ENCODE measurements at regions not wholly inside any gene's neighbourhood (a gene's known extent, or its start where the extent isn't known, plus 50 kb on each side); places are given as distances from the start of the nearest gene placed in this dataset.

GRCh38 chr4:113824396-113824795 is 62.9 kb upstream of the CAMK2D start:
- H4K20me1 ChIP-seq (ENCODE audit: control insufficient read depth, insufficient read depth), result no peaks in the 10 kb centered on the region
- peak overlapping the region; percentile 13 for H2AFZ ChIP-seq (ENCODE audit: control insufficient read depth, low read depth, low read length)
- no peak for DNase-seq (ENCODE audit: low read depth, low spot score)
- TF ChIP-seq ATF7 (IDR thresholded peaks at IDR 0.05; ENCODE audit: low read depth), result 0 out of 2 replicates have a peak, but pooled peaks have one; percentile 19
- TF ChIP-seq YY1 (IDR thresholded peaks at IDR 0.05; ENCODE audit: low read depth, low read length), result peak; percentile 42; the same call in 1 of the 2 replicates
- TF ChIP-seq PAX8 (IDR thresholded peaks at IDR 0.05), result no peak
- no TSS peak for BruUV-seq (replicated peaks)
- ChIA-PET RAD21 (ENCODE audit: unreplicated experiment) (interaction anchor here (0.7 to 3.9 kb wide), 15 partner anchors 8 to 430 kb away, joined by 3 to 84 read pairs (median 4); no protein-coding TSS in a partner anchor), SMC1A (ENCODE audit: uncharacterized antibody, unreplicated experiment) (interaction anchor here (0.7 to 3.9 kb wide), 31 partner anchors 12 to 430 kb away, joined by 3 to 150 read pairs (median 4); no protein-coding TSS in a partner anchor), CTCF (interaction anchor here (0.8 to 4.5 kb wide), 7 partner anchors 14 to 247 kb away, joined by 3 to 54 read pairs (median 4); no protein-coding TSS in a partner anchor), POLR2A (interaction anchor here (0.7 to 3.8 kb wide), 5 partner anchors 8 to 188 kb away, joined by 3 to 36 read pairs (median 3); no protein-coding TSS in a partner anchor)
- in situ Hi-C loops (cut with MboI), result no loop called here
- H3K4me3 ChIP-seq, result no peak overlapping the region
- peak overlapping the region; percentile 69; the same call in 1 of the 2 replicates for H3K9ac ChIP-seq (ENCODE audit: control insufficient read depth, insufficient read depth, low read length)
- peaks cover 43% of the 10 kb centered on the region for H3K4me1 ChIP-seq (ENCODE audit: control insufficient read depth, insufficient read depth, low read length)
- peak overlapping the region; percentile 95 for H3K27ac ChIP-seq (ENCODE audit: control insufficient read depth, insufficient read depth)
- no peaks in the 10 kb centered on the region for H3K79me2 ChIP-seq (ENCODE audit: control insufficient read depth, insufficient read depth, low read length)
- peak overlapping the region; percentile 78 for H3K4me2 ChIP-seq (ENCODE audit: control insufficient read depth, insufficient read depth)
- intact Hi-C loops (cut with micrococcal nuclease; ENCODE audit: unreplicated experiment), result loop anchor here (5.0 kb wide), 3 partner anchors 83 to 277 kb away; no protein-coding TSS in a partner anchor
- WGBS (ENCODE audit: insufficient coverage, insufficient replicate concordance, low lambda C conversion rate, missing lambda C conversion rate), result 38% methylated on average over 2 of the region's 2 CpGs
- H3K36me3 ChIP-seq (ENCODE audit: control insufficient read depth in 2 of 2, insufficient read depth in 2 of 2, low read length in 1 of 2), result no peaks in the 10 kb centered on the region
- peak; percentile 41 for ATAC-seq
- no peak for FAIRE-seq
- H3K9me3 ChIP-seq (replicated peaks; ENCODE audit: control insufficient read depth, insufficient read depth, low read length), result no peaks in the 10 kb centered on the region; the same call in 2 of the 3 replicates
- H3K27me3 ChIP-seq (replicated peaks in 1 of 2; ENCODE audit: control insufficient read depth in 2 of 2, insufficient read depth in 2 of 2, low read length in 1 of 2), result no peaks in the 10 kb centered on the region

GRCh38 chr4:113823291-113823659 is 61.7 kb upstream of the CAMK2D start:
- intact Hi-C loops (cut with micrococcal nuclease; ENCODE audit: unreplicated experiment), result loop anchor here (1.0 to 5.0 kb wide), 5 partner anchors 38 to 276 kb away; no protein-coding TSS in a partner anchor
- H2AFZ ChIP-seq (ENCODE audit: control insufficient read depth, low read depth, low read length), result no peak overlapping the region
- H3K9ac ChIP-seq (ENCODE audit: control insufficient read depth, insufficient read depth, low read length), result no peak overlapping the region
- peak overlapping the region; percentile 95 for H3K27ac ChIP-seq (ENCODE audit: control insufficient read depth, insufficient read depth)
- DNase-seq (ENCODE audit: low read depth, low spot score), result peak; percentile 85
- no peaks in the 10 kb centered on the region for H3K27me3 ChIP-seq (replicated peaks in 1 of 2; ENCODE audit: control insufficient read depth in 2 of 2, insufficient read depth in 2 of 2, low read length in 1 of 2)
- peak; percentile 84 for ATAC-seq
- H3K4me1 ChIP-seq (ENCODE audit: control insufficient read depth, insufficient read depth, low read length), result peaks cover 43% of the 10 kb centered on the region
- BruUV-seq (replicated peaks), result no TSS peak
- no peaks in the 10 kb centered on the region for H4K20me1 ChIP-seq (ENCODE audit: control insufficient read depth, insufficient read depth)
- ChIA-PET RAD21 (ENCODE audit: unreplicated experiment) (interaction anchor here (0.7 to 3.8 kb wide), 12 partner anchors 8 to 205 kb away, joined by 3 to 31 read pairs (median 4); no protein-coding TSS in a partner anchor), SMC1A (ENCODE audit: uncharacterized antibody, unreplicated experiment) (interaction anchor here (0.6 to 5.9 kb wide), 7 partner anchors 9 to 67 kb away, joined by 3 to 55 read pairs (median 4); no protein-coding TSS in a partner anchor), CTCF (interaction anchor here (0.6 to 4.0 kb wide), 2 partner anchors 11 to 15 kb away, joined by 3 to 27 read pairs; no protein-coding TSS in a partner anchor), POLR2A (interaction anchor here (0.5 to 1.0 kb wide), 2 partner anchors 14 to 134 kb away, joined by 5 read pairs; no protein-coding TSS in a partner anchor)
- H3K9me3 ChIP-seq (replicated peaks; ENCODE audit: control insufficient read depth, insufficient read depth, low read length), result no peaks in the 10 kb centered on the region; the same call in 2 of the 3 replicates
- H3K79me2 ChIP-seq (ENCODE audit: control insufficient read depth, insufficient read depth, low read length), result no peaks in the 10 kb centered on the region
- in situ Hi-C loops (cut with MboI), result no loop called here
- WGBS (ENCODE audit: insufficient coverage, insufficient replicate concordance, low lambda C conversion rate, missing lambda C conversion rate), result 2% methylated on average over 2 of the region's 2 CpGs
- FAIRE-seq, result peak; percentile 81
- peak overlapping the region; percentile 13; the same call in 1 of the 2 replicates for H3K4me3 ChIP-seq
- no peaks in the 10 kb centered on the region for H3K36me3 ChIP-seq (ENCODE audit: control insufficient read depth in 2 of 2, insufficient read depth in 2 of 2, low read length in 1 of 2)
- H3K4me2 ChIP-seq (ENCODE audit: control insufficient read depth, insufficient read depth), result peak overlapping the region; percentile 45; the same call in 1 of the 2 replicates
- no peak for TF ChIP-seq RELA (IDR thresholded peaks at IDR 0.05; ENCODE audit: borderline replicate concordance, partially characterized antibody)
- TF ChIP-seq IKZF1 (conservative IDR thresholded peaks at IDR 0.05), result peak; percentile 58
- TF ChIP-seq FOXK2 (IDR thresholded peaks at IDR 0.05), result no peak
- peak; percentile 97 for TF ChIP-seq NR2F1 (conservative IDR thresholded peaks at IDR 0.05)
- TF ChIP-seq POU2F2 (IDR thresholded peaks at IDR 0.05; ENCODE audit: borderline replicate concordance, low read depth, low read length), result no peak
- no peak for TF ChIP-seq RFX5 (IDR thresholded peaks at IDR 0.05; ENCODE audit: low read depth, low read length)
- no peak for TF ChIP-seq CHD2 (IDR thresholded peaks at IDR 0.05; ENCODE audit: borderline replicate concordance, low read depth, low read length)
- TF ChIP-seq BACH1 (IDR thresholded peaks at IDR 0.05; ENCODE audit: borderline replicate concordance), result peak; percentile 97; the same call in 1 of the 2 replicates
- TF ChIP-seq NR2C1 (IDR thresholded peaks at IDR 0.05), result peak; percentile 72
- no peak for TF ChIP-seq ELK1 (IDR thresholded peaks at IDR 0.05; ENCODE audit: low read depth, low read length)
- TF ChIP-seq CREM (IDR thresholded peaks at IDR 0.05; ENCODE audit: low read depth), result peak; percentile 45; the same call in 1 of the 2 replicates
- TF ChIP-seq IRF4 (IDR thresholded peaks at IDR 0.05; ENCODE audit: low read depth, low read length), result peak; percentile 87
- TF ChIP-seq RUNX3 (IDR thresholded peaks at IDR 0.05; ENCODE audit: low read length), result peak; percentile 98
- TF ChIP-seq MTA2 (IDR thresholded peaks at IDR 0.05; ENCODE audit: low read depth), result peak; percentile 95
